Skeletal muscle cell (primary cell): ENCODE measurements at regions not wholly inside any gene's neighbourhood (a gene's known extent, or its start where the extent isn't known, plus 50 kb on each side); places are given as distances from the start of the nearest gene placed in this dataset.

Experiments
- DNase-seq: peaks from one replicate; pipeline ENCODE4 v3.0.0-alpha.2; 2010; ENCODE audit warnings: low read depth
- H3K4me3 ChIP-seq: 2 replicates; pipeline ENCODE4 v1.5.1; 2011; ENCODE audit warnings: low read depth, mild to moderate bottlenecking, control low read depth, low read length, moderate library complexity

- no peak overlapping the region for H3K4me3 ChIP-seq
- DNase-seq: no peak
Measured at GRCh38 chr4:124790471-124790870, 77.9 kb upstream of the ANKRD50 start.

GRCh38 chr4:124786634-124787033, 74.1 kb upstream of the ANKRD50 start:
- no peak for DNase-seq
- H3K4me3 ChIP-seq: no peak overlapping the region

GRCh38 chr4:124785645-124786044, 73.1 kb upstream of the ANKRD50 start:
- DNase-seq: no peak
- H3K4me3 ChIP-seq: no peak overlapping the region

GRCh38 chr4:124783847-124784246, 71.3 kb upstream of the ANKRD50 start:
- DNase-seq: peak; percentile 66
- no peak overlapping the region for H3K4me3 ChIP-seq

- H3K4me3 ChIP-seq: no peak overlapping the region
- DNase-seq: no peak
Measured at GRCh38 chr4:124777007-124777406, 64.5 kb upstream of the ANKRD50 start.

GRCh38 chr4:124768596-124769365, 56.2 kb upstream of the ANKRD50 start:
- no peak overlapping the region for H3K4me3 ChIP-seq
- peak; percentile 25 for DNase-seq

- no peak overlapping the region for H3K4me3 ChIP-seq
- DNase-seq: no peak
Measured at GRCh38 chr4:124762956-124763355, 50.4 kb upstream of the ANKRD50 start.
